ENCODE measurements at regions not wholly inside any gene's neighbourhood (a gene's known extent, or its start where the extent isn't known, plus 50 kb on each side); places are given as distances from the start of the nearest gene placed in this dataset.

- CTCF ChIA-PET: no interaction called here
- Histone ChIP-seq H2BK5ac (ENCODE audit: low read depth, low read length, poor library complexity, severe bottlenecking) (no peak overlapping the region), H3K4me2 (ENCODE audit: low read depth, low read length) (no peak overlapping the region), H3K27me3 (ENCODE audit: control insufficient read depth, insufficient read depth, low read length) (no peaks in the 10 kb centered on the region), H3K9me1 (ENCODE audit: insufficient read depth, low read length) (no peaks in the 10 kb centered on the region), H4K5ac (ENCODE audit: low read depth, low read length) (no peak overlapping the region), H4K91ac (ENCODE audit: insufficient read depth, low read depth, low read length) (no peak overlapping the region), H4K8ac (ENCODE audit: low read depth in 2 of 2, low read length in 2 of 2) (no peak overlapping the region), H3K56ac (ENCODE audit: extremely low read depth, insufficient read depth, low read length) (no peak overlapping the region), H3K9me3 (ENCODE audit: control insufficient read depth, insufficient read depth, low read length) (peaks cover 5% of the 10 kb centered on the region; the same call in 1 of the 2 replicates), H2BK15ac (ENCODE audit: low read depth, low read length) (no peak overlapping the region), H3K36me3 (ENCODE audit: control insufficient read depth, insufficient read depth, low read length) (no peaks in the 10 kb centered on the region), H3K4me3 (ENCODE audit: insufficient read depth, low read depth, low read length) (no peak overlapping the region), H4K20me1 (ENCODE audit: insufficient read depth, low read length) (no peaks in the 10 kb centered on the region), H2AFZ (replicated peaks; ENCODE audit: low read length, poor library complexity) (no peak overlapping the region), H3K27ac (ENCODE audit: insufficient read depth, low read length) (no peak overlapping the region), H3K4me1 (ENCODE audit: control insufficient read depth, insufficient read depth, low read length) (no peaks in the 10 kb centered on the region), H2BK20ac (ENCODE audit: low read depth, low read length) (no peak overlapping the region), H2BK120ac (ENCODE audit: low read depth, low read length) (no peak overlapping the region), H3K18ac (ENCODE audit: low read depth, low read length) (no peak overlapping the region), H3K14ac (replicated peaks; ENCODE audit: low read depth, low read length) (no peak overlapping the region), H3K9ac (ENCODE audit: low read depth, low read length) (no peak overlapping the region), H2AK5ac (ENCODE audit: low read depth, low read length) (no peak overlapping the region), H3K23ac (ENCODE audit: low read depth, low read length) (no peak overlapping the region), H2AK9ac (replicated peaks; ENCODE audit: low read depth, low read length, poor library complexity) (no peak overlapping the region), H3K4ac (ENCODE audit: low read depth, low read length) (no peak overlapping the region), H3K79me1 (ENCODE audit: low read depth in 1 of 2, low read length in 2 of 2) (no peaks in the 10 kb centered on the region)
- TF ChIP-seq USF2 (IDR thresholded peaks at IDR 0.05; ENCODE audit: low read depth, low read length) (no peak), POLR2A (IDR thresholded peaks at IDR 0.05; ENCODE audit: low read depth, low read length) (no peak), SMC3 (IDR thresholded peaks at IDR 0.05; ENCODE audit: low read depth, low read length) (no peak), RCOR1 (IDR thresholded peaks at IDR 0.05; ENCODE audit: insufficient replicate concordance, low read length) (no peak), CHD1 (IDR thresholded peaks at IDR 0.05; ENCODE audit: low read depth, low read length) (no peak), RFX5 (IDR thresholded peaks at IDR 0.05; ENCODE audit: low read depth, low read length) (no peak), MXI1 (IDR thresholded peaks at IDR 0.05; ENCODE audit: borderline replicate concordance, low read depth, low read length) (no peak), NFE2L2 (IDR thresholded peaks at IDR 0.05; ENCODE audit: low read depth, low read length) (no peak), MAZ (IDR thresholded peaks at IDR 0.05; ENCODE audit: borderline replicate concordance, low read depth, low read length) (no peak), FOS (IDR thresholded peaks at IDR 0.05; ENCODE audit: low read depth, low read length) (no peak), CEBPB (IDR thresholded peaks at IDR 0.05; ENCODE audit: low read depth, low read length) (no peak)
- TF ChIP-seq, protein P1, sequence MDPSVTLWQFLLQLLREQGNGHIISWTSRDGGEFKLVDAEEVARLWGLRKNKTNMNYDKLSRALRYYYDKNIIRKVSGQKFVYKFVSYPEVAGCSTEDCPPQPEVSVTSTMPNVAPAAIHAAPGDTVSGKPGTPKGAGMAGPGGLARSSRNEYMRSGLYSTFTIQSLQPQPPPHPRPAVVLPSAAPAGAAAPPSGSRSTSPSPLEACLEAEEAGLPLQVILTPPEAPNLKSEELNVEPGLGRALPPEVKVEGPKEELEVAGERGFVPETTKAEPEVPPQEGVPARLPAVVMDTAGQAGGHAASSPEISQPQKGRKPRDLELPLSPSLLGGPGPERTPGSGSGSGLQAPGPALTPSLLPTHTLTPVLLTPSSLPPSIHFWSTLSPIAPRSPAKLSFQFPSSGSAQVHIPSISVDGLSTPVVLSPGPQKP (IDR thresholded peaks at IDR 0.05; ENCODE audit: borderline replicate concordance, low read depth, low read length): no peak
- ATAC-seq (ENCODE audit: low read depth) (no peak), DNase-seq (no peak)
- intact Hi-C loops (cut with micrococcal nuclease): no loop called here
- WGBS, 2 experiments (ENCODE audit: extremely low coverage in 2 of 2, insufficient read length in 1 of 2): 100% methylated on average over 1 of the region's 2 CpGs; no CpG with 5 or more reads in 1 of the 2 experiments
- POLR2A ChIA-PET (ENCODE audit: unreplicated experiment): no interaction called here
- BruUV-seq (replicated peaks): no TSS peak
- in situ Hi-C loops (cut with MboI; ENCODE audit: low sequenced_read_pairs): no loop called here
- dilution Hi-C loops (cut with HindIII; ENCODE audit: low sequenced_read_pairs, unreplicated experiment): no loop called here
These were observed 260.1 kb upstream of the SLC10A2 start for GRCh38 chr13:103326326-103326725.

Measured in IMR-90 (cell line).